Keratinocyte (primary cell): ENCODE measurements at regions not wholly inside any gene's neighbourhood (a gene's known extent, or its start where the extent isn't known, plus 50 kb on each side); places are given as distances from the start of the nearest gene placed in this dataset.

Experiments used
- DNase-seq: peaks from one replicate; pipeline ENCODE4 v3.0.0-alpha.2; 2011; ENCODE audit warnings: low read depth, missing footprints, low spot score
- FAIRE-seq: peaks from 2 replicates; lab custom pipeline; 2011; peaks lifted over from hg19 to GRCh38; lab: Jason Lieb, UNC
- H2AFZ ChIP-seq: 2 replicates; pipeline ENCODE4 v1.6.0; 2012; ENCODE audit warnings: low read length, control low read depth, inconsistent platforms; ENCODE audit not compliant: control insufficient read depth
- H3K27ac ChIP-seq: 2 replicates; pipeline ENCODE4 v1.5.1; 2011; ENCODE audit warnings: low read length; ENCODE audit not compliant: control insufficient read depth, insufficient read depth
- H3K27me3 ChIP-seq: 3 replicates; pipeline ENCODE4 v1.6.0; 2011; ENCODE audit warnings: low read length; ENCODE audit not compliant: control insufficient read depth, insufficient read depth; ENCODE audit errors: extremely low read depth
- H3K36me3 ChIP-seq, 2 experiments: 2 replicates in 1 of 2; 3 replicates in 1 of 2; pipeline ENCODE4 v1.5.1; 2011; ENCODE audit warnings: low read length in 2 of 2, mild to moderate bottlenecking in 1 of 2; ENCODE audit not compliant: control insufficient read depth in 2 of 2, insufficient read depth in 2 of 2; ENCODE audit errors: extremely low read depth in 1 of 2
- H3K4me1 ChIP-seq: 3 replicates; pipeline ENCODE4 v1.5.1; 2011; ENCODE audit warnings: low read length; ENCODE audit not compliant: control insufficient read depth, insufficient read depth; ENCODE audit errors: extremely low read depth
- H3K4me2 ChIP-seq: 3 replicates; pipeline ENCODE4 v1.6.0; 2011; ENCODE audit warnings: low read depth, low read length; ENCODE audit not compliant: control insufficient read depth, insufficient read depth; ENCODE audit errors: extremely low read depth
- H3K4me3 ChIP-seq, 3 experiments: fragments of 200-600 bp in 1 of 3; sonication (generic) in 1 of 3; 2 replicates in 2 of 3; 3 replicates in 1 of 3; pipeline ENCODE4 v1.5.1; 2011 to 2016; ENCODE audit warnings: low read length in 3 of 3, mild to moderate bottlenecking in 3 of 3, control low read depth in 2 of 3, inconsistent platforms in 1 of 3, low read depth in 1 of 3, mixed read lengths in 1 of 3, mixed run types in 1 of 3, moderate library complexity in 1 of 3; ENCODE audit not compliant: control insufficient read depth in 2 of 3, insufficient read depth in 2 of 3; ENCODE audit errors: extremely low read depth in 1 of 3
- H3K79me2 ChIP-seq: 2 replicates; pipeline ENCODE4 v1.6.0; 2012; ENCODE audit warnings: low read length; ENCODE audit not compliant: control insufficient read depth, insufficient read depth
- H3K9ac ChIP-seq: 3 replicates; pipeline ENCODE4 v1.6.0; 2011; ENCODE audit warnings: low read length; ENCODE audit not compliant: control insufficient read depth, insufficient read depth; ENCODE audit errors: extremely low read depth
- H3K9me1 ChIP-seq: 3 replicates; pipeline ENCODE4 v1.6.0; 2011; ENCODE audit warnings: low read length; ENCODE audit not compliant: control insufficient read depth, insufficient read depth; ENCODE audit errors: extremely low read depth
- H3K9me3 ChIP-seq: 2 replicates; pipeline ENCODE4 v1.5.1; 2012; ENCODE audit warnings: low read depth, low read length; ENCODE audit not compliant: control insufficient read depth
- H4K20me1 ChIP-seq: 3 replicates; pipeline ENCODE4 v1.6.0; 2011; ENCODE audit warnings: low read length; ENCODE audit not compliant: control insufficient read depth, insufficient read depth; ENCODE audit errors: extremely low read depth
- CTCF ChIP-seq, 3 experiments: IDR thresholded peaks in 1 of 3; conservative IDR thresholded peaks in 1 of 3; optimal IDR thresholded peaks in 1 of 3; 2 replicates in 2 of 3; 3 replicates in 1 of 3; pipeline versions ENCODE3 to v1.5.1; 2011; ENCODE audit warnings: low read length in 3 of 3, mild to moderate bottlenecking in 3 of 3, moderate library complexity in 2 of 3, control low read depth in 1 of 3, inconsistent platforms in 1 of 3; ENCODE audit not compliant: insufficient read depth in 2 of 3; ENCODE audit errors: extremely low read depth in 1 of 3
- EZH2 ChIP-seq: IDR thresholded peaks from one replicate; pipeline ENCODE4 v1.6.1; 2012; ENCODE audit warnings: inconsistent platforms, mild to moderate bottlenecking, low read length, moderate library complexity
- dilution Hi-C: fragments of 300-500 bp; cut with MboI; formaldehyde crosslinking; loops from one replicate; pipeline ENCODE4 v1.7.0; 2020; ENCODE audit warnings: low sequenced_read_pairs; ENCODE audit not compliant: extremely low pct_ligation_motif_present

GRCh38 chr3:8254489-8254888 is 247.1 kb upstream of the LMCD1 start:
- Histone ChIP-seq H3K9me1 (no peaks in the 10 kb centered on the region), H3K27me3 (no peaks in the 10 kb centered on the region), H3K4me1 (no peaks in the 10 kb centered on the region), H3K27ac (no peak overlapping the region), H3K9ac (no peak overlapping the region), H3K9me3 (no peaks in the 10 kb centered on the region), H3K4me3 (no peak overlapping the region), H2AFZ (no peak overlapping the region), H3K4me2 (no peak overlapping the region), H3K36me3 (no peaks in the 10 kb centered on the region), H4K20me1 (no peaks in the 10 kb centered on the region), H3K79me2 (no peaks in the 10 kb centered on the region)
- FAIRE-seq (peak; percentile 34), DNase-seq (peak; percentile 7)
- TF ChIP-seq CTCF (optimal IDR thresholded peaks at IDR 0.05 in 1 of 3, IDR thresholded peaks at IDR 0.05 in 1 of 3, conservative IDR thresholded peaks at IDR 0.05 in 1 of 3; ENCODE audit: extremely low read depth in 1 of 3, insufficient read depth in 2 of 3, low read length in 3 of 3) (no peak), EZH2 (no peak)
- dilution Hi-C loops, result no loop called here

GRCh38 chr3:8255725-8256124 is 245.9 kb upstream of the LMCD1 start:
- no peak for FAIRE-seq
- no peaks in the 10 kb centered on the region for H3K79me2 ChIP-seq

More at GRCh38 chr3:8255725-8256124, 245.9 kb upstream of the LMCD1 start:
- Histone ChIP-seq H3K4me2 (no peak overlapping the region), H3K4me1 (no peaks in the 10 kb centered on the region), H3K9me3 (no peaks in the 10 kb centered on the region), H3K27ac (no peak overlapping the region), H3K27me3 (no peaks in the 10 kb centered on the region), H4K20me1 (no peaks in the 10 kb centered on the region), H3K9me1 (no peaks in the 10 kb centered on the region), H3K4me3 (no peak overlapping the region), H2AFZ (no peak overlapping the region), H3K9ac (no peak overlapping the region), H3K36me3 (no peaks in the 10 kb centered on the region)
- TF ChIP-seq CTCF (optimal IDR thresholded peaks at IDR 0.05 in 1 of 3, IDR thresholded peaks at IDR 0.05 in 1 of 3, conservative IDR thresholded peaks at IDR 0.05 in 1 of 3; ENCODE audit: extremely low read depth in 1 of 3, insufficient read depth in 2 of 3, low read length in 3 of 3) (no peak), EZH2 (no peak)
- dilution Hi-C loops, result no loop called here
- no peak for DNase-seq
